Colonic mucosa (tissue), 4 donors: ENCODE measurements at regions not wholly inside any gene's neighbourhood (a gene's known extent, or its start where the extent isn't known, plus 50 kb on each side); places are given as distances from the start of the nearest gene placed in this dataset.

Source experiments
- DNase-seq: peaks from one replicate; pipeline ENCODE4 v3.0.0-alpha.2; 2020
- H3K27ac ChIP-seq: fragments of 200-600 bp; one replicate; pipeline ENCODE4 v1.8.0; 2021
- H3K27me3 ChIP-seq: fragments of 200-600 bp; one replicate; pipeline ENCODE4 v1.8.0; 2021
- H3K36me3 ChIP-seq: fragments of 200-600 bp; one replicate; pipeline ENCODE4 v1.8.0; 2021
- H3K4me1 ChIP-seq: fragments of 200-600 bp; one replicate; pipeline ENCODE4 v1.8.0; 2021; ENCODE audit warnings: mild to moderate bottlenecking
- H3K4me3 ChIP-seq: fragments of 200-600 bp; one replicate; pipeline ENCODE4 v1.8.0; 2021
- H3K9ac ChIP-seq, 2 donors: one replicate each; pipeline ENCODE4 v1.7.0; 2013; ENCODE audit warnings: control low read depth in 2 of 2, low read depth in 2 of 2, low read length in 2 of 2
- H3K9me3 ChIP-seq: fragments of 200-600 bp; one replicate; pipeline ENCODE4 v1.8.0; 2021
- intact Hi-C: fragments of 100-400 bp; cut with DNase I; formaldehyde crosslinking; loops from one replicate; pipeline ENCODE4 v1.14.1; 2022
- TF ChIP-seq, protein P1 (sequence below): fragments of 200-600 bp; IDR thresholded peaks from one replicate; pipeline ENCODE4 v1.8.0; 2022; ENCODE audit warnings: antibody characterized with exemption, mild to moderate bottlenecking
- donor health status: healthy.
- donor health status: DM: no; HTN: no; CAD: no.
- donor health status: DM: no; HTN: no; CAD: no.

DNA sequence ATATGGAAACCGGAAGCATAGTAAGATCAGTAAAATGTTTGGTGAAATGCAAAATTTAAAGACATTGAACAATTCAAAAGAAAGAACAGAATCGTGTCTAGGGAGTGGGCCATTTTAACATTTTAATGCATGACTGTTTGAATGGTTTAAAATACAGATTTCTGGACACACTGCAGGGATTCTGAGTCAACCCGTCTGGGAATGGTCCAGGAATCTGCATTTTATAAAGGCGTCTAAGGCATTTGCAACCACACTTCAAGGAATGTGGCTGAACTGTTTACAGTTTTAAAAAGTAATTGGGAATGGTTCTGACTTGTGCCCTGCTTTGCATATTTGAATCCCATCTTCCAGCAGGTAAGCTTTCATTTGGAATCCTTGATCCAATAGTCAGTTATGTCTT, 811.7 kb upstream of the WWC1 start:
- TF ChIP-seq, protein P1, sequence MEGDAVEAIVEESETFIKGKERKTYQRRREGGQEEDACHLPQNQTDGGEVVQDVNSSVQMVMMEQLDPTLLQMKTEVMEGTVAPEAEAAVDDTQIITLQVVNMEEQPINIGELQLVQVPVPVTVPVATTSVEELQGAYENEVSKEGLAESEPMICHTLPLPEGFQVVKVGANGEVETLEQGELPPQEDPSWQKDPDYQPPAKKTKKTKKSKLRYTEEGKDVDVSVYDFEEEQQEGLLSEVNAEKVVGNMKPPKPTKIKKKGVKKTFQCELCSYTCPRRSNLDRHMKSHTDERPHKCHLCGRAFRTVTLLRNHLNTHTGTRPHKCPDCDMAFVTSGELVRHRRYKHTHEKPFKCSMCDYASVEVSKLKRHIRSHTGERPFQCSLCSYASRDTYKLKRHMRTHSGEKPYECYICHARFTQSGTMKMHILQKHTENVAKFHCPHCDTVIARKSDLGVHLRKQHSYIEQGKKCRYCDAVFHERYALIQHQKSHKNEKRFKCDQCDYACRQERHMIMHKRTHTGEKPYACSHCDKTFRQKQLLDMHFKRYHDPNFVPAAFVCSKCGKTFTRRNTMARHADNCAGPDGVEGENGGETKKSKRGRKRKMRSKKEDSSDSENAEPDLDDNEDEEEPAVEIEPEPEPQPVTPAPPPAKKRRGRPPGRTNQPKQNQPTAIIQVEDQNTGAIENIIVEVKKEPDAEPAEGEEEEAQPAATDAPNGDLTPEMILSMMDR = no peak
- DNase-seq = no peak
- H3K27me3 ChIP-seq = no peaks in the 10 kb centered on the region
- H3K4me1 ChIP-seq = no peaks in the 10 kb centered on the region
- H3K9me3 ChIP-seq = no peaks in the 10 kb centered on the region
- intact Hi-C loops = no loop called here
- no peak overlapping the region for H3K27ac ChIP-seq
- no peak overlapping the region for H3K4me3 ChIP-seq
- H3K9ac ChIP-seq = no peak overlapping the region
- no peaks in the 10 kb centered on the region for H3K36me3 ChIP-seq

DNA sequence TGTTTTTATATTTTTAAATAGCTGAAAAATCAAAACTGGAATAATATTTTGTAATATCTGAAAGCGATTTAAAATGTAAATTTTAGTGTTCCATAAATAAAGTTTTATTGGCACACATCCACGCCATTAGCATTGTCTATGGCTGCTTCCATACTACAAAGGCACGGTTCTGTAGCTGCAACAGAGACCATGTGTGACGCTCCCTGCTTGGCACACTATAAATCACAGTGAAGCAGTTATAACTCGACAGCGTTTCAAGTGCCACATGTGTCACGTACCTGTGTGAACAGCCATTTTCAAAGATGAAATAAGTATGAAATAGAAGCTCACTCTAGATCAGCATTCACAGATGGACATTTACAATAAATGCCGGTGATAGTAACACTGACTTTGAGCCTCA, 810.1 kb upstream of the WWC1 start:
- H3K4me3 ChIP-seq = no peak overlapping the region
- TF ChIP-seq, protein P1 = no peak
- H3K9me3 ChIP-seq = no peaks in the 10 kb centered on the region
- H3K9ac ChIP-seq = no peak overlapping the region
- H3K27me3 ChIP-seq = no peaks in the 10 kb centered on the region
- no peaks in the 10 kb centered on the region for H3K36me3 ChIP-seq
- intact Hi-C loops = no loop called here
- H3K4me1 ChIP-seq = no peaks in the 10 kb centered on the region
- no peak for DNase-seq
- no peak overlapping the region for H3K27ac ChIP-seq

DNA sequence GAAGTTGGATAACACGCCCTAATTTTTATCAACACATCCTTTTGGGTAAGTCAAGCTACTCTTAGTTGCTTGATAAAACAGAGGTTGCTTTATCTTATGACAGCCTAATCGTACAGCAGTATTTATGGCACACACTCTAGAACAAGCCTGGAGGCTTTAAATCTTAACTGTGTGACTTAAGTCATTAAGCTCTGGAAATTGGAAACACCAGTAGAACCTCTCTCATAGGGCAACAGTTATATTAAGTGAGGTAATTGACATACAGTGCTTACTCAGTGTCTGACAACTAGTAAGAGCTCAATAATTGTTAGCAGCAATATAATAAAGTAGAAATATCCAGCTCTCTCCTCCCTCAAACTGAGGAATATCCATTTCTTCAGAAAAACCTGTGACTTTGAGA, 808.9 kb upstream of the WWC1 start:
- no peaks in the 10 kb centered on the region for H3K4me1 ChIP-seq
- no peaks in the 10 kb centered on the region for H3K27me3 ChIP-seq
- intact Hi-C loops = no loop called here
- TF ChIP-seq, protein P1 = no peak
- H3K36me3 ChIP-seq = no peaks in the 10 kb centered on the region
- H3K9me3 ChIP-seq = no peaks in the 10 kb centered on the region
- DNase-seq = no peak
- no peak overlapping the region for H3K9ac ChIP-seq
- no peak overlapping the region for H3K4me3 ChIP-seq
- no peak overlapping the region for H3K27ac ChIP-seq

DNA sequence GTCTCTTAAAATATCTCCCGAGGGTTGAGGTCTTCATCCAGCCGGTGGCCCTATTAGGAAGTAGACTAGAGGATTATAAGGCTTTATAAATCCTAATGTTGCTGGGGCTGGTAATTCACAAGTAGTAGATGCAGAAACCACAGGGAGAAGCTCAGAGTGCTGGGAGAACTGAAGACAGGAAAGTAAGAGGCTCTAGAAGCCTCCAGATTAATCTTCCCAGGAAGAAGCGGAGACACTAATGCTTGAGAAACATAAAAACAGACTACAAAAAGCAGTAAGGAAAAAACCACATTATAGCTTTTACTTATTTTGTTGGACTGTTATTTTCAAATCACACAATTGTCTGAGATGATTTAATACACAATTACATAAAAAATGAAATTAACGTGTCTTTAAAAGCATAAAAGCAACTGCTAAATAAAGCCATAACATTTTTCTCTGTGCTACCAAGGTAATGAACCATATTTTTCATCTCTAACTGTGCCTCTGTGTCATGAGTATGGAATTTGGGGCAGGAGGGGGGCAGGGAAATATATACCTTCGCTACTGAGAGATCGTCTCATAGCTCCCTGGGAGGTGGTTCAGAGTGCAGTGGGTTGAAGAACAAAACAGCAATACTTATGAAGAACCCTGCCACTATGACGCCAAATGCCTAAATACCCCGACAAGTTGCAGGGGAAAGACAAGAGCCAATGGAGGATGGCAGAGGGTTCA, 806.2 kb upstream of the WWC1 start:
- Histone ChIP-seq H3K27ac (no peak overlapping the region), H3K36me3 (no peaks in the 10 kb centered on the region), H3K27me3 (no peaks in the 10 kb centered on the region), H3K4me1 (no peaks in the 10 kb centered on the region), H3K9ac (no peak overlapping the region), H3K9me3 (no peaks in the 10 kb centered on the region), H3K4me3 (no peak overlapping the region)
- TF ChIP-seq, protein P1 = no peak
- intact Hi-C loops = no loop called here
- DNase-seq = no peak

DNA sequence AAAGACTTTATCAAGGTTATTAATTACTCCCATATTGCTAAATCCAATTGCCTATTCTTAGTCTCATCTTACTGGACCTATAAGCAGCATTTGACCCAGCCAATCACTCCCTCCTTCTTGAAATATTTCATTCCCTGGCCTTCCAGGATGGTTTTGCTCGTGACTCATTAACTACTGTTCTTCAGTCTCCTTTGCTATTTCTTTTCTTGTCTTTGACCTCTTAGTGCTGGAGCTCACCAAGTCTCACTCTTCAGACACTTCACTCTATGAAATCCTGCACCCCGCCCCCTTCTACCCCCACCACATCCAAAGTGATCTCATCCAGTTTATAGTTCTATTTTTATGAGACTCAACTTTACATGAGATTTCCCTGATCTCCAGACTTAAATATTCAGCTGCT, 803.1 kb upstream of the WWC1 start:
- no peaks in the 10 kb centered on the region for H3K36me3 ChIP-seq
- no peaks in the 10 kb centered on the region for H3K4me1 ChIP-seq
- H3K9me3 ChIP-seq = no peaks in the 10 kb centered on the region
- no peak for DNase-seq
- no peak overlapping the region for H3K27ac ChIP-seq
- no peaks in the 10 kb centered on the region for H3K27me3 ChIP-seq
- H3K4me3 ChIP-seq = no peak overlapping the region
- H3K9ac ChIP-seq = no peak overlapping the region
- TF ChIP-seq, protein P1 = no peak
- intact Hi-C loops = no loop called here
